ENCODE measurements at regions not wholly inside any gene's neighbourhood (a gene's known extent, or its start where the extent isn't known, plus 50 kb on each side); places are given as distances from the start of the nearest gene placed in this dataset.

DNA sequence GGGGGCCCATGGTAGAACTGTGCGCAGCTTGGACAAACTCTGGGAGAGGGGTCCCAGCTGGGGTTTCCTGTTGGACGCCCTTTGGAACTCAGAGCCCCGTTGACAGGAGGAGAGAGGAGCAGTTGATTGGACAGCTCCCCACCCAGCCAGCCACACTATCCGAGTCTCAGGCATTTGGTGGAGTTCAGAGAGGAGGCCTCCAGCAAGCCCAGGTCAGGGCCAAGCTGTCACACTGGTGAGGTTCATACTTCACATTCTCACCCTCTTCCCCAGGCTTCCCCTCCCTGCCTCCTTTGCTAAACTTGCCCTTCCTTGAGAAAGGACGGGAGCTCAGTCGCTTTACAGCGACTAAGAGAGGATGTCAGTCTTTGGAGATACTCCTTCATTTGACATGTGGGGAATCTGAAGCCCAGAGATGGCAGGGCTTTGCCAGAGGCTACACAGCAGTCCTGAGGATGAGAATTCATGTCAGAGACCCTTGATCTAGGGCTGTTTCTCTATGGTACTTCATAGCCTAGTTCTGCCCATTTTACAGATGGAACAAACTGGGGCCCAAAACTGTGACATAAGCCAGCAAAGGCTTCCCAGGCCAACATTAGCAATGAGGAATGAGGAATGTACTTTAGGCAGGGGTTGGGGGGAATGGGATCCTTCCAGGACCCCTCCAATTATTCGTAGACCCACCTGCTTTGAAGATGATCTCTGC, 142.2 kb downstream of the SMAD6 start:
- no peak for TF ChIP-seq EP300 (IDR thresholded peaks at IDR 0.05; ENCODE audit: low read depth)
- TF ChIP-seq, protein P1, sequence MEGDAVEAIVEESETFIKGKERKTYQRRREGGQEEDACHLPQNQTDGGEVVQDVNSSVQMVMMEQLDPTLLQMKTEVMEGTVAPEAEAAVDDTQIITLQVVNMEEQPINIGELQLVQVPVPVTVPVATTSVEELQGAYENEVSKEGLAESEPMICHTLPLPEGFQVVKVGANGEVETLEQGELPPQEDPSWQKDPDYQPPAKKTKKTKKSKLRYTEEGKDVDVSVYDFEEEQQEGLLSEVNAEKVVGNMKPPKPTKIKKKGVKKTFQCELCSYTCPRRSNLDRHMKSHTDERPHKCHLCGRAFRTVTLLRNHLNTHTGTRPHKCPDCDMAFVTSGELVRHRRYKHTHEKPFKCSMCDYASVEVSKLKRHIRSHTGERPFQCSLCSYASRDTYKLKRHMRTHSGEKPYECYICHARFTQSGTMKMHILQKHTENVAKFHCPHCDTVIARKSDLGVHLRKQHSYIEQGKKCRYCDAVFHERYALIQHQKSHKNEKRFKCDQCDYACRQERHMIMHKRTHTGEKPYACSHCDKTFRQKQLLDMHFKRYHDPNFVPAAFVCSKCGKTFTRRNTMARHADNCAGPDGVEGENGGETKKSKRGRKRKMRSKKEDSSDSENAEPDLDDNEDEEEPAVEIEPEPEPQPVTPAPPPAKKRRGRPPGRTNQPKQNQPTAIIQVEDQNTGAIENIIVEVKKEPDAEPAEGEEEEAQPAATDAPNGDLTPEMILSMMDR (IDR thresholded peaks at IDR 0.05), result no peak
- no peak for TF ChIP-seq POLR2AphosphoS5 (IDR thresholded peaks at IDR 0.05)
- TF ChIP-seq POLR2A (IDR thresholded peaks at IDR 0.05), result no peak
- intact Hi-C loops (cut with DNase I; ENCODE audit: low total_unique reads) (no loop called here), in situ Hi-C loops (cut with MboI; ENCODE audit: low pct_ligation_motif_present in 1 of 4, low pct_unique_long_range_greater_than_20kb in 1 of 4, low sequenced_read_pairs in 3 of 4) (loop anchor here in 1 of 4 donors (10.0 kb wide), 1 partner anchor 59 kb away; no protein-coding TSS in a partner anchor)
- peaks cover 0 to 15% (median 12%) of the 10 kb centered on the region in 4 donors for H3K4me1 ChIP-seq
- H3K9me3 ChIP-seq, result no peaks in the 10 kb centered on the region
- WGBS, 2 donors (ENCODE audit: low coverage in 1 of 2), result 89% methylated on average over 8 of the region's 8 CpGs; no CpG with 5 or more reads in 1 of the 2 donors
- no peaks in the 10 kb centered on the region for H3K36me3 ChIP-seq
- no peaks in the 10 kb centered on the region for H3K27me3 ChIP-seq
- peak overlapping the region in 1 of 4 donors; percentile 89 for H3K27ac ChIP-seq
- no peak overlapping the region for H3K4me3 ChIP-seq
- no peak for DNase-seq

DNA sequence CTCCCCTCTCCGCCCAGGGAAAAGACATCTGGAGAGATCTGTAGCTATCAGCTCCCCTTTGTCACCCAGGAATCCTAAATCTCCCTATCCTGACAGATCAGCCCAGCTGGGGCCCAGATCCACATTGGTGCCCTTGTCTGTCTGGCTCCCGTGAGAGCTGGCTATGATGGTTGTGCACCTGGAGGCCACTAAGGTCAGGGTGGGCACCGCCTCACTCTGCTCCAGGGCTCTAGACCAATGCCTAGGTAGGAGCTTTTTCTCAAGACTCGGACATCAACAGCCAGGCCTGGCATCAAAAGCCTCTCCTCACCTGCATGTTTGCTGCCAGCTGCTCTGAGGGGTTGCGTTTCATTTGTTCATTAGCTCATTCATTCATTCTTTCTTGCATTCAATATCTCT, 142.7 kb downstream of the SMAD6 start:
- Histone ChIP-seq H3K9me3 (no peaks in the 10 kb centered on the region), H3K4me1 (peaks cover 0 to 15% (median 12%) of the 10 kb centered on the region in 4 donors), H3K36me3 (no peaks in the 10 kb centered on the region), H3K27ac (no peak overlapping the region), H3K27me3 (no peaks in the 10 kb centered on the region), H3K4me3 (no peak overlapping the region)
- intact Hi-C loops (cut with DNase I; ENCODE audit: low total_unique reads) (loop anchor here (5.0 kb wide), 1 partner anchor 227 kb away; no protein-coding TSS in a partner anchor), in situ Hi-C loops (cut with MboI; ENCODE audit: low pct_ligation_motif_present in 1 of 4, low pct_unique_long_range_greater_than_20kb in 1 of 4, low sequenced_read_pairs in 3 of 4) (loop anchor here in 1 of 4 donors (10.0 kb wide), 1 partner anchor 60 kb away; no protein-coding TSS in a partner anchor)
- 87% methylated on average over 5 of the region's 5 CpGs; no CpG with 5 or more reads in 1 of the 2 donors for WGBS, 2 donors (ENCODE audit: low coverage in 1 of 2)
- no peak for TF ChIP-seq POLR2AphosphoS5 (IDR thresholded peaks at IDR 0.05)
- no peak for DNase-seq

DNA sequence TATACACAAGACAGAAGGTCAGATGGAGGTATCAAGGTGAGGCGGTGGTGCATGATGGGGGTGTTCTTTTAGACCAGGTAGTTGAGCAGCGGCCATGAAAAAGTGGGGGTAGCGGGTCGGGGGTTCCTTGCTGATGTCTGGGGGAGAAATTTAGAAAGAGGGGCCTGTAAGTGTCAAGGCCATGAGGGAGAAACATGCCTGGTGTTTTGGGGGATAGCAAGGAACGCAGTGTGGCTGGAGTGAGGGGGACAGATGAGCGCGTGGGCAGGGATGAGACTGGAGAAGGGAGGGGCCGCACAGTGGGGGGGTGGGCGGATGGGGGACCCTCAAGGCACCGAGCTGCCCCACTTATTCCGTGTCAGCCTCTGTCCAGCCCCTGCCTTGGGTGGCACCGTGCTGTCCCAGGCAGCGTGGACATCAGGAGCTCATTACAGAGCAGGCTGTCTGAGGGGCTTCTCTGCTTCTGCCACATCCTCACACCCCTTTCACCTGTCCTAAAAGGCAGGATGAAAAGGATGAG, 143.3 kb downstream of the SMAD6 start:
- H3K27ac ChIP-seq, result no peak overlapping the region
- no peaks in the 10 kb centered on the region for H3K27me3 ChIP-seq
- H3K9me3 ChIP-seq, result no peaks in the 10 kb centered on the region
- TF ChIP-seq POLR2A (IDR thresholded peaks at IDR 0.05), result no peak
- TF ChIP-seq EP300 (IDR thresholded peaks at IDR 0.05; ENCODE audit: low read depth), result no peak
- TF ChIP-seq, protein P1 (IDR thresholded peaks at IDR 0.05), result no peak
- no peak for TF ChIP-seq POLR2AphosphoS5 (IDR thresholded peaks at IDR 0.05)
- peak; percentile 3 for DNase-seq
- 77 to 83% methylated on average over 4 to 12 of the region's 13 CpGs for WGBS, 2 donors (ENCODE audit: low coverage in 1 of 2)
- intact Hi-C loops (cut with DNase I; ENCODE audit: low total_unique reads) (loop anchor here (5.0 kb wide), 1 partner anchor 228 kb away; no protein-coding TSS in a partner anchor), in situ Hi-C loops (cut with MboI; ENCODE audit: low pct_ligation_motif_present in 1 of 4, low pct_unique_long_range_greater_than_20kb in 1 of 4, low sequenced_read_pairs in 3 of 4) (loop anchor here in 1 of 4 donors (10.0 kb wide), 1 partner anchor 61 kb away; no protein-coding TSS in a partner anchor)
- H3K36me3 ChIP-seq, result no peaks in the 10 kb centered on the region
- peaks cover 0 to 15% (median 12%) of the 10 kb centered on the region in 4 donors for H3K4me1 ChIP-seq
- H3K4me3 ChIP-seq, result no peak overlapping the region

DNA sequence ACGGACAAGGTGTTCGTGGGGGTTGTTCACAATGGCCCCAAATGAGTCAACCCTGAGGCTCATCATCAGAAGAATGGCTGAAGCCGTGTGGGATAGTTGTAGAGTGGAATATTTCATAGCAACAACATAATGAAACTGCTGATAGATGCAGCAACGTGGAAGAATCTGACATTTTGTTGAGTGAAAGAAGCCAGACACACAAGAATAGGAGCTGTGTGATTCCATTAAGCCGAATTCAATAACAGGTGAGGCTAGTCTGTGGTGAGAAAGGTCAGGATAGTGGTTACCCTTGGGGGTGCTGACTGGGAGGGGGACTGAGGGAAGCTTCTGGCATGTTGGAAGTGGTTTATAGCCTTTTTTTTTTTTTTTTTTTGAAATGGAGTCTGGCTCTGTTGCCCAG, 144.0 kb downstream of the SMAD6 start:
- TF ChIP-seq POLR2A (IDR thresholded peaks at IDR 0.05) (no peak), EP300 (IDR thresholded peaks at IDR 0.05; ENCODE audit: low read depth) (no peak), POLR2AphosphoS5 (IDR thresholded peaks at IDR 0.05) (no peak)
- TF ChIP-seq, protein P1 (IDR thresholded peaks at IDR 0.05), result no peak
- intact Hi-C loops (cut with DNase I; ENCODE audit: low total_unique reads), result loop anchor here (5.0 kb wide), 1 partner anchor 229 kb away; no protein-coding TSS in a partner anchor
- Histone ChIP-seq H3K36me3 (no peaks in the 10 kb centered on the region), H3K9me3 (no peaks in the 10 kb centered on the region), H3K4me3 (no peak overlapping the region), H3K27me3 (no peaks in the 10 kb centered on the region), H3K4me1 (peaks cover 7 to 22% (median 17%) of the 10 kb centered on the region in 4 donors), H3K27ac (no peak overlapping the region)
- in situ Hi-C loops (cut with MboI; ENCODE audit: low pct_ligation_motif_present in 1 of 4, low pct_unique_long_range_greater_than_20kb in 1 of 4, low sequenced_read_pairs in 3 of 4), result loop anchor here in 1 of 4 donors (10.0 kb wide), 1 partner anchor 61 kb away; no protein-coding TSS in a partner anchor
- WGBS, 2 donors (ENCODE audit: low coverage in 1 of 2), result 56 to 76% methylated on average over 2 to 5 of the region's 5 CpGs
- peak; percentile 3 for DNase-seq

All from transverse colon (tissue), 4 donors.